ENCODE measurements at regions not wholly inside any gene's neighbourhood (a gene's known extent, or its start where the extent isn't known, plus 50 kb on each side); places are given as distances from the start of the nearest gene placed in this dataset.

DNA sequence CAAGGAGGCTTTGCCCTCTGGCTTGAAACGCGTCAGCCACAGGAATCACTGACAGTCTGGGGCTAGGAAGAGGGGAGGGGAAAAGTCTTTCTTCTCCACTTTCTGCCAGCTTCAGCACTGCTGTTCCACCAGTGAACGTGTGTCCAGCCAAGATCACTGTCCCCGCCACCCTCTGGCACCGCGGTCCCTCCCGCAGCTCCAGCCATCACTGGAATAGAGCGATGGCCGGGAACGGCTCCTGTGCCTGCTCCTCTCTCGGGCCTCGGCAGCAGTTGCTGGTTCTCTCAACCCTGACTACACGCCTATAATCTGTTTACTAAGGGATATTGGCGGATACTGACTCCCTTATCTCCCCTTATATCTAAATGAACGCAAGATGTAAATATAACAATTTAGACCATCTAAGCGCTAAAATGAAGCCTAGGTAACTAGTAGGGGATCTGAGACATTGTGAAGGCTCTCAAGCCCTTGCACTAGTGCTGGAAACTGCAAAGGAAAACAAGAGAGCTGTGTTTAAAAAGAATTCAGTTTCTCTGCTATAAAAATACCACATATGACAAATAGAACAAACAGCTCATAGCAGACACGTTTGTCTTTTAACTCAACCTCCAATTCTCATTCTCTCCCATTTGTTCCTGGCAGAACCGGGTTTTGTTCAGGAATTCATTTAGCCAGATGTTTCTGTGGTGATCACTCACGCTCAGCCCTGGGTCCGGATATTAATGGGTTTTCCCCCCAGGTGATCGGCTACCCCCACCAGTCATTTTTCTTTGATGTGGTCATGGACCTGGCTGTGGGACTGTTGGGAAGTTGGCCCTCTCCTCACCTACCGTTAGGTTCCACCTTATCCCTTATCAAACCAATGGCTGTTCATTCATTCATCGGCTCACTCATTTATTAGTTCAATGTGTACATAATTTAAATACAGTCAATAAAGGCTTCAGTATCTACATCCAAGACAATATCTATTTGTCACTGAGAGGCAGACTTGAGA is 149.8 kb downstream of the MED10 start:
- TF ChIP-seq, protein P1, sequence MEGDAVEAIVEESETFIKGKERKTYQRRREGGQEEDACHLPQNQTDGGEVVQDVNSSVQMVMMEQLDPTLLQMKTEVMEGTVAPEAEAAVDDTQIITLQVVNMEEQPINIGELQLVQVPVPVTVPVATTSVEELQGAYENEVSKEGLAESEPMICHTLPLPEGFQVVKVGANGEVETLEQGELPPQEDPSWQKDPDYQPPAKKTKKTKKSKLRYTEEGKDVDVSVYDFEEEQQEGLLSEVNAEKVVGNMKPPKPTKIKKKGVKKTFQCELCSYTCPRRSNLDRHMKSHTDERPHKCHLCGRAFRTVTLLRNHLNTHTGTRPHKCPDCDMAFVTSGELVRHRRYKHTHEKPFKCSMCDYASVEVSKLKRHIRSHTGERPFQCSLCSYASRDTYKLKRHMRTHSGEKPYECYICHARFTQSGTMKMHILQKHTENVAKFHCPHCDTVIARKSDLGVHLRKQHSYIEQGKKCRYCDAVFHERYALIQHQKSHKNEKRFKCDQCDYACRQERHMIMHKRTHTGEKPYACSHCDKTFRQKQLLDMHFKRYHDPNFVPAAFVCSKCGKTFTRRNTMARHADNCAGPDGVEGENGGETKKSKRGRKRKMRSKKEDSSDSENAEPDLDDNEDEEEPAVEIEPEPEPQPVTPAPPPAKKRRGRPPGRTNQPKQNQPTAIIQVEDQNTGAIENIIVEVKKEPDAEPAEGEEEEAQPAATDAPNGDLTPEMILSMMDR (IDR thresholded peaks at IDR 0.05; ENCODE audit: insufficient read depth, low read depth, low read length), result no peak
- DNase-seq (ENCODE audit: low read depth), result no peak
- no peak overlapping the region for H3K4me3 ChIP-seq (ENCODE audit: low read depth, low read length)

DNA sequence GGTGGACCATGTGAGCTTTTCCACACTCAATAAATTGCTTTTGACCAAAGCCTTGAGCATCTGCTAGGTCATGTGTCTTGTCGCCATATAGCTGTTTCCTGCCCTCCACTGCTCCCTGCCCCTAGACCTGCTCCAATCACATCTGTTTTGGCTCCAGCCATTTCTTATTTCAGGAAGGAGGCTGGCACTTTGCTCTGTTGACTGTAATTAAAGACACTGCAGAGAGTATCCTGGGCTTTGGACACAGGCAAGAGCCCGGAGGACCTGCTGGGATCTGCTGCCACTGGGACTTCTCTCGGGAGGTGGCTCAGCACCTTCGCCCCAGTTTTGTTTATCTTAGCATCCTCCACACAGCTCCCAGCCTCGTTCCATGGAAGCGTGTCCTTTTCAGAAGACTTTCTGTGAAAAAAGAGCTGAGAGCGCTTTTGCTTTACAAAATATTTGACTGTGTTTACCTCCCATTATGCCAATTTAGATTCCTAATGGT is 153.2 kb downstream of the MED10 start:
- H3K4me3 ChIP-seq (ENCODE audit: low read depth, low read length), result no peak overlapping the region
- TF ChIP-seq, protein P1 (IDR thresholded peaks at IDR 0.05; ENCODE audit: insufficient read depth, low read depth, low read length), result no peak
- no peak for DNase-seq (ENCODE audit: low read depth)

DNA sequence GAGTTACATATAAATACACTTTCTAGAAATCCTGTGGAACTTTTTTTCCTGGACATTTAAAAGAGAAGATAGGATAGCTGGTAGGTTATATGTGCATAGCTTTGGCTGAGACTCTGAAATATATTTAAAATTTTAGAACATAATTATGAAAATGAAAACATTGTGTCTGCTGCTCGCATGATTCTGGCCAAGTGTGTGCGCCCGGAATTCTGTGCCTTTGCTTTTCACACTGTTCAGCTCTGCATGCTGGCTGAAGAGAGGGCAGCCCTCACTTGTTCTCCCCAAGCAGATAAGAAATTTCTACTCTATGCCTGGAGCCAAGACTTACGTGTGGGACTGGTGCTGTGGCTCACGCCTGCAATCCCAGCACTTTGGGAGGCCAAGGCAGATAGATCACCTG is 153.9 kb downstream of the MED10 start:
- DNase-seq (ENCODE audit: low read depth), result no peak
- TF ChIP-seq, protein P1 (IDR thresholded peaks at IDR 0.05; ENCODE audit: insufficient read depth, low read depth, low read length), result no peak
- no peak overlapping the region for H3K4me3 ChIP-seq (ENCODE audit: low read depth, low read length)

DNA sequence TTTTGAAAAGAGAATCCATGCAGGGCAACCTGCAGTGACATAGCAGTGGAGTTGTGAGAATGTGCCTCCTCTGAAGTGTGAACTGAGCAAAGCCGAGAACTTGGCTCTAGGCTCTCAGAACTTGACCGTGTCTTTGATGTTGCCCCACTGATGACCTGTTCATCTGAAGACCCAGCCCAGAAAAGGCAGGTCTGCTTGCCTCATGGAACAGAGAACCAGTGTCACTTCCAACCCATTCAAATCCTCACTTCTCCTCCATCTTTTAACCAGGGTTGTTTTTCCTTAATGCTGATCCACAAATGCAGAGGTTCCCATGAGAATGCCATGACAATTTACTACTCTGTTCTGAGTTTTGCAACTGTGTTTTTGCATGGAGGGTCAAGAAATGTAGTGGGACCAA is 155.4 kb downstream of the MED10 start:
- DNase-seq (ENCODE audit: low read depth), result no peak
- TF ChIP-seq, protein P1 (IDR thresholded peaks at IDR 0.05; ENCODE audit: insufficient read depth, low read depth, low read length), result no peak
- no peak overlapping the region for H3K4me3 ChIP-seq (ENCODE audit: low read depth, low read length)

DNA sequence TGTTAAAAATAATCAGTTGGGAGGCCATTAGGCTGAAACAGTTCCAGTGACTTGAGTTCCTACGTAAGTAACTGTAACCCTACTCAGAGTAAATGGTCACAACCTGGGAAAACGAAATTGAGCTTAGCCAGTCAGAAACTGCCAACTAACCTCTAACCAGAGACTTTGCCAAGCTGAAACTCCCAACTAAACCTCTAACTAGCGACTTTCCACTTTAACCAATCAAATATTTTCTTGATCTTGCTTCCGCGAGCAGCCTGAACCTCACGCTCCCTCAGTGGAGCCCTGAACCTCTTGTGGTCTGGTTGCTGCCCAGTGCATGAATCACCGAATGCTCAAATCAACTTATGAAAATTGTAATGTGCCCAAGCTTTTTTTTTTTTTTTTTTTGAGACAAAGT is 156.2 kb downstream of the MED10 start:
- TF ChIP-seq, protein P1 (IDR thresholded peaks at IDR 0.05; ENCODE audit: insufficient read depth, low read depth, low read length), result no peak
- no peak overlapping the region for H3K4me3 ChIP-seq (ENCODE audit: low read depth, low read length)
- DNase-seq (ENCODE audit: low read depth), result no peak

DNA sequence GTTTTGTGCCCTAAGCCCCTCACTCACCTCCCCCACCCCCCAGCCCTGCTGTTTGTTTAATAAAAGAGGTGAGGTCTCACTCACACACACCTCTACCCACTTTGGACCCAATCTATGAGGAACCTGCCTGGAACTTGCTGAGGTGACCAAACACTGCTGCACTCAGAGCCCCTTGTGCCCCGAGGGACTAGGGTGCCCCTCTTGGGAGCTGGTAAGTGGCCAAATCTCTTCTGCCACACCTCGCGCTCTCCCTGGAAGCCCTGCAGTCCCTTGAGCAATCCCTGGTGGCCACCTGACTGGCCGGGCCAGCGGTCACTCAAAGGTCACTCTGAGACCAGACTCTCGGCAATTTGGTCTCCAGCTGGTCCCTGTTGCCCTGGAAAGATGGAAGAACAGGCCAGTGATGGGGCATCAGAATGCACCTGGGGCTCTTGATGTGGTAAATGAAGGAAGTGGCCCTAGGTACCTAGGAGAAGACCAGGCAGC is 157.2 kb downstream of the MED10 start:
- no peak for DNase-seq (ENCODE audit: low read depth)
- no peak overlapping the region for H3K4me3 ChIP-seq (ENCODE audit: low read depth, low read length)
- TF ChIP-seq, protein P1 (IDR thresholded peaks at IDR 0.05; ENCODE audit: insufficient read depth, low read depth, low read length), result no peak

Measured in fibroblast of villous mesenchyme (primary cell).